NCI-H2196 treated with DMSO at 0.1 percent for 48 hours (cell line): ENCODE measurements at regions not wholly inside any gene's neighbourhood (a gene's known extent, or its start where the extent isn't known, plus 50 kb on each side); places are given as distances from the start of the nearest gene placed in this dataset.

Experiments
- DNase-seq: peaks from one replicate; lab custom pipeline; 2025; ENCODE audit not compliant: unreplicated experiment; lab: John Stamatoyannopoulos, UW

DNA sequence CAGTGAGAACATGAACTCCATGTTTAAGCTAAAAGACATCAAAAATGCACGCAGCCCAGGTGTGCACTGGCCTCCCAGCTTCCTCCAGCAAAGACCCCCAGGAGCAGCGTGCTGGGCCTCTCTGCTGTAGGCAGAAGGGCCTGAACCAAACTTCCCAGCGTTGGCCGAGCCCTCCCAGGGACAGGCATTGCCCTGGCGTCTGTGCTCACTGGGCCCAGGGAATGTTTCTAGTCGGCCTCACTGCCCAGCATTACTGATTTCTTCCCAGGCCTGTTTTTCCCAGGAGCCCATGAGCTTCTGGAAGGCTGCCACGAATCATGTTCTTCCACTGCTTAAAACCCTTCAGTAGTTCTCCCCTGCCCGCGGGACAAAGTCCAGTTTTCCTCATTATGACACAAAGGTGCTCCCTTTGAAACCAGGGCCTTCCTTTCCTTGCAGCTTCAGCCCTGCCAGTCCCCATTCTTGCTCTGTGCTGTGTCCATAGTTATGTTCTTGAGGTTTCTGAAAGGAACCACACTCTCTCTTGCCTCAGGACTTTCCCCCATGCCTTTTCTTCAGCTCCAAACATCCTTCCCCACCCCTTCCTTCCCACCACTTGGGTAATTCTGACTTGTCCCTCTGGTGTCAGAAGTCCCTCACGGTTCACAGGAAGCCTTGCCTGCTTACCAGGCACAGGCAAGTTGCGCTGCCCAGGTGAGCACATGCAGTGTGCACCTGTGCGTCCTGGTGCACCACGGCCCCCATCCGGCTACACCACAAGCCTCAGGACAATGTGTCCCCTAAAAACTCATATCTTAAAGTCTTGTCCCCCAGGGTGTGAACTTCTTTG is 93.4 kb upstream of the ENPP6 start:
- DNase-seq, result no peak

DNA sequence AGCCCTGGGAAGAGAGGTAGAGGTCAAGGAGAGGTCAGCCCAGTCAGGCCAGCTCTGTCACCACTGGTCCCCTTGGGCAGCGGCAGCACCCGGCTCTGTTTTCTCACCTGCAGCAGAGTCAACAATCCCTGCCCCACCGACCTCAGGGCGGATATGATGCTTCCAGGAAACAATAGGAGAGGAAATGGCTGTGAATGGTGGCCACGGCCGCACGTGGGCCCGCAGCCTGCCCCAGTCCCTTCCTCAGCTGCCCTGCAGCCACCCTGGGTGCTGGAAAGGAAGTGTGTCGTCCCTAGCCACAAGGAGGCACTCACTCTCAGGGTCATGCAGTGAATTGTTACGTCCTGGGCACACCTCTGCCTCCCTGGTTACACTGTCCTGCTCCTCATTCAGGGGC is 92.5 kb upstream of the ENPP6 start:
- DNase-seq, result no peak

DNA sequence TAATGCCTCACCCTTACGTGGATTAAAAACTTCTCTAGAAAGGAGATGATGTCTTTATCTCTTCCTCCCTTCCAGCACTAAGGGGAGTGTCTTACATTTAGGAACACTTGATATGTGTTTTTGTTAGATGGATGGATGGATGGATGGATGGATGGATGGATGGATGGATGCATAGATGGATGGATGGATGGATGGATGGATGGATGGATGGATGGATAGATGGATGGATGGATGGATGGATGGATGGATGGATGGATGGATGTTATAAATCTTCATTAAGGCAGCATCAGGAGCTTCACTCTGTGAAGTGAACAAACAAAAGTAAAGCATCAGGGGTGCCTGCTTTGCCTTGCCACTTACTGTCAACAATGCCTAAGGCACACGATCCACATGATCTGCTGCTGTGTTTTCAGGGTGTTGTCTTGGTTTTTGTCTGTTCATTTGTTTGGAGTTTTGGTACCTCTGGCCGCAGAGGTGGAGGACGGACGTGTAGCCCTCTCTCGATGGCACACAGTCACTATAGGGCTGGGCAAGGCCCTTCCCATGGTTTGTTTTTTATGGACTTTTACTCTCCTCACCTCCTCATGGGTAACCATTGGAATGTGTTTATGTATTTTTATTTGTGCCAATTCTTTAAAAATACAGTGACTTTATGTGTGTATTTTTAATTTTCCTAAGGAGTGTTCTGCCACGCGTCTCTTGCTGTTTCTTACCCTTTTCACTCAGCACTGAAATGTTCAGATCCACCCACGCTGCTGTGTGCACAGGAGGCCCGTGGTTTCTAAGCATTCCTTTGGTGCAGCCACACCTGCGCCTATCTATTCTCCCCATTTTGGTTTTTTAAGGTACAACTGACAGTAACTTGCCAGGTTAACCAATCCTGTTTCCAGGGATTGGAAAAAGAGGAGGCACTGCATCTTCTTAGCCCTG is 91.8 kb upstream of the ENPP6 start:
- DNase-seq, result no peak

DNA sequence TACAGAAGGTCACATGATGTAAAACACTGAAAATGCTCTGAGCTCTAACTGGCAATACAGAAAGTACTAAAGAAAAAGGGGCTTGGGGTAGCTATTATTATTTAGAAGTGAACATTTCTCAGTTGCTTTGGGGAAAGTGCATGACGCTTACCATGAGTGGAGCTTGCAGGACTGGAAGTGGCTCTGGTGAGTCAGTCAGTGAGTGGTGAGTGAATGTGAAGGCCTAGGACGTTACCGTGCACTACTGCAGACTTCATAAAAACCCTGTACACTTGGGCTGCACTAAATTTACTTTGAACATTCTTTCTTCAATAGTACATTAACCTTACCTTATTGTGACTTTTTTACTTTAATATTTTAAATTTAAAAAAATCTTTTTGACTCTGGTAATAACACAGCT is 89.3 kb upstream of the ENPP6 start:
- no peak for DNase-seq

DNA sequence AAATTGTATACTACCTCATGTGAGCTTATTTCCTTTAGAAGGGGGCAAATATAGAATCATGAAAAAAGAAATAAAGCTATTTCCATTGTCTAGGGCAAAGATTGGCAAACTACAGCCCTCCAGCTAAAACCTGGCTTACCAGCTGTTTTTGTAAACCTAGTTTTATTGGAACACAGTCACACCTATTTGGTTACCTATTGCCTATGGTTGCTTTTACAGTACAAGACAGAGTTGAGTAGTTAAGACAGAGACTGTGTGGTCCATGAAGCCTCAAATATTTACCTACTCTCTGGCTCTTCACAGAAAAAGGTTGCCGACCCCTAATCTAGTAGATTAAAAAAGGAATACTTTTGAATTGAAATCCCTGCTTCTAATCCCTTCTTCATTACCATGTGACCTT is 88.8 kb upstream of the ENPP6 start:
- DNase-seq, result no peak

DNA sequence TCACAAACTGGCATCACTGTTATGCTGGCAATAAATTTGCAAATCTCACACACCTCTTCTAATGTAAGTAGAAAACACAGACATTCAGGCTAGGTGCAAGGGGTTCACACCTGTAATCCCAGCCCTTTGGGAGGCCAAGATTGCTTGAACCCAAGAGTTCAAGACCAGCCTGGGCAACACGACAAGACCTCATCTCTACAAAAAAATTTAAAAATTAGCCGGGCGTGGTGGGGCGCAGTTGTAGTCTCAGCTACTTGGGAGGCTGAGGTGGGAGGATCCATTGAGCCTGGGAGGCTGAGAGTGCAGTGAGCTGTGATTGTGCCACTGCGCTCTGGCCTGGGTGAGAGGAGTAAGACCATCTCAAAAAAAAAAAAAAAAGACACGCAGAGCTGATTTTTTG is 83.1 kb upstream of the ENPP6 start:
- no peak for DNase-seq

DNA sequence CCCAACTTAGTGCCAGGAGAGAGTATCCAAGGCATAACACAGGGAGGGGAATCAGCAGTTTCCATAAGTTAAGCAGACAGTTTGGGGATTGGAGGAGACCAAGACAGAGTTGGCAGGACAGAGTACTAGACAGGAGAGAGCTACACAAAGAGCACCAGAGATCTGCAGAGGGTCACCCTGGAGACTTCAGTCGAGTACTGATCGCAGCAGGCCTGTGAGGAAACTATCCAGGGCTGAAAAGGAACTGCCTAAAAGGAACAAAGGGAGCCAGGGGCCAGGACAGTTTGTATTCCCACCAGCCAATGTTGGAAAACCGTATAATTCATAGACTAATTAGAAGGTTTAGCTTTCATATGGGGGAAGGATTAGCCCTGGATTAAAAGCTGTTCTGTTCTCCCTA is 80.6 kb upstream of the ENPP6 start:
- DNase-seq, result no peak

DNA sequence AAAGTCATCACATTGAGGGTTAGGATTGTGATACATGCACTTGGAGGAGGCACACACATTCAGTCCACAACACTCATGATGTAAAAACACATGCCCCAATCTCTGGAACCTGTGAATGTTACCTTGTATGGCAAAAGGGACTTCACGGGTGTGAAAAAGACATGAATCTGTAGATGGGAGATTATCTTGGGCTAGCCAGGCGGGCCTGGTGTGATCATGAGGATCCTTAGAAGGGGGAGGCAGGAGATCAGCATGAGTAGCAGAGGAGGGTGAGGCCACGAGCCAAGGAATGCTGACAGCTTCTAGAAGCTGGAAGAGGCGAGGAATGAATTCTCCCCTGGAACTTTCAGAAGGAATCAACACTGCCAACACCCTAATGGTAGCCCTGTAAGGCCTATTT is 77.5 kb upstream of the ENPP6 start:
- DNase-seq, result no peak

DNA sequence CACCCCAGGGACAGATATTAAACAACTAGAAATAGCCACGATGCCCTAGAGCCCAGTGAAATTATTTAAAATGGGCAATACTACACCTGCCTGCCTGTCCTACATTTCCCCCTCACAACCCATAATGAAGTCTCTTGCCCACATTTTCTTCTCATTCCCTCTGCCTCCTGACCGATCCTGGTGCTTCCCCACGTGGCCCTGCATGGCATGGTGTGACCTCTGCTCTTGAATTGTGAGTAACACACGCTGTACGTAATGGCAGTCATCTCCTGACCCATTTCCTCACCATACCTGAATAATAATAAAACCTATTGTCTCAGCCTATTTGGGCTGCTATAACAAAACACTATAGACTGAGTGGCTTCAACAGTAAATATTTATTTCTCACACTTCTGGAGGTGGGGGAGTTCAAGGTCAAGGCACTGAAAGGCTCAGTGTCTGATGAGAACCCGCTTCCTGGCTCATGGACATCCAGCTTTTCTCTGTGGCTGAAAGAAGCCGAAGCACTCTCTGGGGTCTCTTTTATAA is 77.0 kb upstream of the ENPP6 start:
- no peak for DNase-seq

DNA sequence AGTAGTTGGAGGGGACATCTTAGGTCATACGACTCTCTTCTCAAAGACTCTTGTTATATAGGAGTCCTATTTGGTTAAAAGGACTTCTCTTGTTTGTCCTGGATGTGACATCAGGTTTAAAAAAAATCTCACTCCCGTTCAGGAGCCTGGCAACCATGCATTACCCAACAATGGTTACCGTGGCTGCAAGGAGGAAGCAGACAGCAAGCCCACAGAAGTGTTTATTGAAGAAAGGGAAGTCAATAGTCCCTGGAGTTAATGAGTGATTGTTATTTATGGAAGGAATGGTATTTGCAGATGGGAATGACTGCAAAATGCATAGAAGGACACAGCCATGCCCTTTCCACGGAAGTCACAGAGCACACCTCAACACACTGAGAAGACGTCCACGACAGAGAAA is 75.9 kb upstream of the ENPP6 start:
- no peak for DNase-seq

DNA sequence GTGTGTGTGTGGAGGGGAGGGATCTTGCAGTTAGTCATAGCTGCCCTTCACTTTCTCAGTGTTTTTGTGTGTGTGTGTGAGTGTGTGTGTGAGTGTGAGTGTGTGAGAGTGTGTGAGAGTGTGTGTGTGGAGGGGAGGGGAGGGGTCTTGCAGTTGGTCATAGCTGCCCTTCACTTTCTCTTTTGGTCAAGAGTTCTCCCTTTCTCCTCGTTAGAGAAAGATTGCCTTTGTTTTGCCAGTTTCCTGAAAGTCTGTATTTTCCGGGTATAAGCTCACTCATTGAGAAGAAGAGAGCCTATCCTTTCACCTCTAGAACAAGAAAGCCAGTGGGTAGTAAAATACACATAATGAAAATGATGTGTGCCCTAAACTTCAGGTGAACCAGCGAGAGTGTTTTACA is 75.2 kb upstream of the ENPP6 start:
- DNase-seq, result no peak

DNA sequence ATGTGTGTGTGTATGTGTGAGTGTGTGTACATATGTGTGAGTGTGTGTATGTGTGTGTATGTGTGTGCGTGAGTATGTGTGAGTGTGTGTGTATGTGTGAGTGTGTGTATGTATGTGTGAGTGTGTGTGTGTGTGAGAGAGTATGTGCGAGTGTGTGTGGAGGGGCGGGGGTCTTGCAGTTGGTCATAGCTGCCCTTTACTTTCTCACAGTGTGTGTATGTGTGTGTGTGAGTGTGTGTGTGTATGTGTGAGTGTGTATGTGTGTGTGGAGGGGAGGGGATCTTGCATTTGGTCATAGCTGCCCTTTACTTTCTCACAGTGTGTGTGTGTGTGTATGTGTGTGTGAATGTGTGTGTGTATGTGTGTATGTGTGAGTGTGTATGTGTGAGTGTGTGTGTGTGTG is 74.8 kb upstream of the ENPP6 start:
- DNase-seq, result no peak

DNA sequence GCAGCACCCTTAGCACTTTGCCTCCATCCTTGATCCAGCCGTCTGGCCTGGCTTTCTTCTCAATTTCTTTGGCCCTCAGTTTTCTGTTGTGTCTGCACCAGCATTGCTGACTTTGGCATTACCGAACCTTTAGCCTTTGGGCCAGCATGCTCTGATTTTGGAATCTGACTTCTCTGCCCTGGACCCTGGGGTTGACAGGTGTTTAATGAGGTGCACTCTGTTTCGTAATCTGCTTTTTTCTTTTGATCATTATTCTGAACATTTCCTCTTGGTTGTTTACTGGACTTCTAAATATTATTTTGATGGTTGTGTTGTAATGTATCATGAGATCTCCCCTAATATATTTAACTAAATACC is 71.5 kb upstream of the ENPP6 start:
- DNase-seq, result no peak

DNA sequence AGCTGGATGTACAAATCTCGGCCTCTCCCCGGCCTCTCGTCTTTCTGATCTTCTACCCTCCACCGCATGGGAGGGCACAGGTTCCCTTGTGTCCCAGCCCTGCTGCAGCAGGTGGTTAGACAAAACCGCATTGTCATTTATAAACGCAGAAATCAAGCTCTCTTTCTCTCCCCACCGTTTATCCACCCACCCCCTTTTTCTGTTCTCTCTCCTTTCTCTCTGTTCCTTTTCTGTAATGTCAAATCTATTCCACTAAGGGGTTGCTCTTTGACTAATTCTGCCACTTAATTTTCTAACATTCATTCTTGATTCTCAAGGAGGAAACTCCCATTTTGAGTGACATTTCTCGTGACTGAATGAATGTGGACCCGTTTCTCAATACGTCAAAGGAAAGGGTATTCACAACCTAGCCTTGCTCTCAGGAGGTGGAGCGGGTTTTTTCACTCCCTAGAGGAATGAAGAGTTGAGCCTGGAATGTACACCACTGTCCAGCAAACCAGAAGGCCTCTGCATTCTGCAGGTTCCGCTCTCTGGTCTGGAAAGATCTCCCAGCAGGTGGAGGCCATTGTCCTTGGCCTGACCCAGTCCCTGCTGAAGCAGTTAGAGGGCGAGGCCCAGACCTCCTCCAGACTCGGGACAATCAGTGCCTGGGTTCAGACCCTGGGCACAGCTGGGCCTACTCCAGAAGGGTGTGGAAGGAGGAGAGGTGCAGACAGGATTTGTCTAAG is 70.9 kb upstream of the ENPP6 start:
- DNase-seq, result no peak

DNA sequence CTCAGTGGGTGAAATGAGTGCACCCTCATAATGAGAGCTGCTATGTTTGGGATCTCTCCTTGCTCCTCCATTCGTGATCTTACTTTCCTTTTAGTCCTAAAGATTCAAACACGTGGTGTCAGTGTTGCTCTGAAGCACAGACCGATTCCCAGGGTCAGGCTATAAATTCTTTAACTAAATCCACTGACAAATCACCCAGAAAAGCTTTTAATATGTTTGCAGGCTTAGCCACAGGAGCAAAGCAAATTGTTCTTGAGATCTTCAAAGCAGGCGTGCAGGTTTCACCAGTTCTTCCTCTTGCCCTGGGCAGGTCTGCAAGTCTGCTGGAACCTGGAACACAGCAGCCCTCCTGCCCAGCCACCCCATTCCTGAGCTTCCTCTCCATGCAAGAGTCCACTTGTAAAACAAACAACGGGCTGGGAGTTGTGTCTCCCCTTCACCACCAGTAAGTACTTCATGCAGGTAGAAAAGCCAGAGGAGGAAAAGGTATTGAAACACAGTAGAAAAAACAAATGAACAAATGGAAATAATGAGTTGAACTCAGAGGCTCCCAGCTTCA is 70.1 kb upstream of the ENPP6 start:
- no peak for DNase-seq

DNA sequence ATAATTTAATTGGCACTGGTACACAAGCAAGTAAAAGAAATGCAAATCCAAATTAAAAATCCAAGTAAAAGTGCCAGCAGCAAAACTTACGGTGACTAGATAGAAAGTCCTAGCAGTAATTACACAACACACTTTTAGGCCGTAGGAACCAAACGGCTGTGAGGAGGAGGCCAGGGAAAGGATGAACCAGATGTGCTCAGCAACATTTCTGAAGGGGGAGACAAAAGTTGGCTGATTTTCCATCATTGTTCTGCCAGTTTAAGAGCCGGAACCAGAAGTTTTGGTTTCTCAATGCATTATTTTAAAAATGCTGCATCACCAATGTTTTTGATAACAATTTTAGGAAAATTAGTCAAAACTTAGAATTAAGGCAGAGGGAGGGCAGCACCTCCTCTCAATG is 68.7 kb upstream of the ENPP6 start:
- no peak for DNase-seq

DNA sequence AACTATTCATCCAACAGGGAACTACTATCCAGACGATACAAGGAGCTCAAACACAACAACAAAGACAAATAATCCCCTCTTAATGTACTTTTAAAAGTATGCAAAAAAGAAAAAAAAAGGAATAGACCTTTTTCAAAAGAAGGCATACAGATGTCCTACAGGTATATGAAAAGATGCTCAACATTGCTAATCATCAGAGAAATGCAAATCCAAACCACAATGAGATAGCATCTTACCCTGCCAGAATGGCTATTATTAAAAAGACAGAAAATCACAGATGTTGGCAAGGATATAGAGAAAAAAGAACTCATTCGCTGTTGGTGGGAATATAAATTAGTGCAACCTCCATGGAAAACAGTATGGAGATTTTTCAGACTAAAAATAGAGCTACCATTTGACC is 67.1 kb upstream of the ENPP6 start:
- DNase-seq, result no peak

DNA sequence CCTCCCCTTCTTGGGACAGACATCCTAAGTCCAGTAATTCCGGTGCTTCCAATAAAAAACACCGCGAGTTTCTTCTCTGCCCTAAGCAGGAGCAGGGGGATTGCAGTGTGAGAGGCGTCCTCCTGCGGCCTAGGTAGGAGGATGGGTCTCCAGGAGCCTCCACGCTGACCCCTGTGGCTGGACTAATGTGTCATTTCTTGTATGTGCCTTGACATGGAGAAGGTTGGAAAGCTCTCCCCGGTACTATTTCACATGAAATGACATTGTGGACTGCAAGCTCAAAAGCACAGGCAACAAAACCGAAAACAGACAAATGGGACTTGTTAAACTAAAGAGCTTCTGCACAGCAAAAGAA is 66.6 kb upstream of the ENPP6 start:
- DNase-seq, result no peak

DNA sequence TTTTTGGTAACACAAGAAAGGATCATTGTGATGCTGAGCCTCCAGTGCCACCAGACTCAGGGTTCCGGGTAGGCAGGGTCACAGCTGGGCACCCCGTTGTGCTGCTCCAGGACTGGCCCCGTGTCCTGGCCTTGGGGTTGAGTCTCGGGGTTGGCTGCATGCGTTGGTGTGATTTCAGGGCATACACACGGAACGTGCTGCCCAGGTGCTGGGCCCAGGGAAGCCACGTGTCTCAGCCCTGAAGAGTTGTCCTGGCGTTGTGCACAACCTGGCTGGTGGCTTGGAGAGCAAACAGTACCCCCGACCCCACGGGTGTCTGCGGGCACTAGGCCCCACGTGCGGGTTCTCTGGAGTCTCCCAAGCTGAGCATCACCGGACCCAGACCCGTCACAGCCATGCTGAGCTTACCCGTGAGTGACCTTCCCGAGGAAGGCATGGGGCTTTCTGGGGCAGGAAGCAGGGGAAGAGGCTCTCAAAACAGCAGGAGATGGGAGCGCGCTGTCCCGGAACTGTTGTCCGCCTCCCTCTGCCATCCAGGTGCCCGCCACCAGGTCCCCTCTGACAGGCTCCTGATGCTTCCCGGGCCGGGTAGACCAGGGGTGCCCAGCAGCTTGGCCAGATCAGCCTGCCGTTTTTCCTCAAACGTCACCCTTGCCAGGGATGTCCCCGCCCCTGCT is 66.1 kb upstream of the ENPP6 start:
- no peak for DNase-seq

DNA sequence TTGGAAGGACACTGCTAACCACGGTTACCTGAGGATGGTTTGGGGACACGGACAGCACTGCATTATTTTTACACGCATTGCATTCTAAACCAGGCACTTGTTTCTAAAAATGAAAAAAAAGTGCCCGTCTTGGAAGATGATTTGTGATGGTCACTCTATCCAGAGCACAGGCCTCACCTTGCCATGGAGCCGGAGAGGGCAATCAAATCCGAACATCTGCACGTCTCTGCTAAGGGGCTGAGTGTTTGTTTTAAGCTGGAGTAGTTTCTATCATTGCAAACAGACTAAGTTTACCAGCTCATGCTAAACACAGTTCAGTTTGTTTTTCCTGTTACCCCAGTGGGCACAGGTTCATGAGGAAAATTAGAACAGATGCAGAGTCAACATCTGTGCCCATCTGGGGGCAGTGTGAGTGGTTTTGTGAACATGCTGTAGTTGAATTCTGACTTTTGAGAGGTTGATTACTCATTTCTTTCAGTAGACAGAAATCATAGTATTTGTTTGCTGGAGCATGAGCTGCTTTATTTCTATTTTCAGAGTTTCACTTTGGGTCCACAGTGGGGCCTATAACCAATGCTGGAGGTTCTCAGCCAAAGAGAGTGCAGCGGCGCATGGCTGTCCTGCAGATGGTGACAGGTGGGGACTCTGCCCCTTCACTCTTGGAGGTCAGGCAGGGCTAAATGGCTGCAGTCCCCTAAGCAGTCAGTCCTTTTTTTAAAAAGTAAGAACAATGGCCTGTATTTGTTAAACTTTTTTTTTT is 65.4 kb upstream of the ENPP6 start:
- DNase-seq, result no peak
